ENCODE measurements at regions not wholly inside any gene's neighbourhood (a gene's known extent, or its start where the extent isn't known, plus 50 kb on each side); places are given as distances from the start of the nearest gene placed in this dataset.

- peaks cover 77% of the 10 kb centered on the region for H3K4me1 ChIP-seq (ENCODE audit: control insufficient read depth, insufficient read depth, low read length)
- no peaks in the 10 kb centered on the region for H3K27me3 ChIP-seq (ENCODE audit: control insufficient read depth, insufficient read depth, low read length)
- peak overlapping the region; percentile 52 for H3K4me2 ChIP-seq (ENCODE audit: low read length)
- no peaks in the 10 kb centered on the region for H3K9me3 ChIP-seq (replicated peaks; ENCODE audit: low read length)
- no peak overlapping the region for H3K9ac ChIP-seq (ENCODE audit: low read depth, low read length)
- no peaks in the 10 kb centered on the region for H3K36me3 ChIP-seq (ENCODE audit: insufficient read depth, low read length)
- no peak overlapping the region for H3K4me3 ChIP-seq (ENCODE audit: low read length)
These were observed 219.3 kb downstream of the C12orf50 start for GRCh38 chr12:87809916-87810315.

- no peak overlapping the region for H3K9ac ChIP-seq (ENCODE audit: low read depth, low read length)
- no peaks in the 10 kb centered on the region for H3K36me3 ChIP-seq (ENCODE audit: insufficient read depth, low read length)
- no peaks in the 10 kb centered on the region for H3K27me3 ChIP-seq (ENCODE audit: control insufficient read depth, insufficient read depth, low read length)
- peaks cover 63% of the 10 kb centered on the region for H3K4me1 ChIP-seq (ENCODE audit: control insufficient read depth, insufficient read depth, low read length)
- H3K4me3 ChIP-seq (ENCODE audit: low read length), result no peak overlapping the region
- no peaks in the 10 kb centered on the region for H3K9me3 ChIP-seq (replicated peaks; ENCODE audit: low read length)
- no peak overlapping the region for H3K4me2 ChIP-seq (ENCODE audit: low read length)
These were observed 222.1 kb downstream of the C12orf50 start for GRCh38 chr12:87807086-87807485.

- H3K4me3 ChIP-seq (ENCODE audit: low read length), result no peak overlapping the region
- no peaks in the 10 kb centered on the region for H3K36me3 ChIP-seq (ENCODE audit: insufficient read depth, low read length)
- H3K9ac ChIP-seq (ENCODE audit: low read depth, low read length), result no peak overlapping the region
- no peaks in the 10 kb centered on the region for H3K27me3 ChIP-seq (ENCODE audit: control insufficient read depth, insufficient read depth, low read length)
- no peak overlapping the region for H3K4me2 ChIP-seq (ENCODE audit: low read length)
- no peaks in the 10 kb centered on the region for H3K9me3 ChIP-seq (replicated peaks; ENCODE audit: low read length)
- peaks cover 62% of the 10 kb centered on the region for H3K4me1 ChIP-seq (ENCODE audit: control insufficient read depth, insufficient read depth, low read length)
These were observed 222.9 kb downstream of the C12orf50 start for GRCh38 chr12:87806310-87806709.

GRCh38 chr12:87804386-87804785 is 224.8 kb downstream of the C12orf50 start:
- Histone ChIP-seq H3K36me3 (ENCODE audit: insufficient read depth, low read length) (no peaks in the 10 kb centered on the region), H3K4me1 (ENCODE audit: control insufficient read depth, insufficient read depth, low read length) (peaks cover 51% of the 10 kb centered on the region), H3K4me3 (ENCODE audit: low read length) (no peak overlapping the region), H3K4me2 (ENCODE audit: low read length) (no peak overlapping the region), H3K9ac (ENCODE audit: low read depth, low read length) (no peak overlapping the region), H3K27me3 (ENCODE audit: control insufficient read depth, insufficient read depth, low read length) (no peaks in the 10 kb centered on the region), H3K9me3 (replicated peaks; ENCODE audit: low read length) (no peaks in the 10 kb centered on the region)

GRCh38 chr12:87802721-87803011 is 226.5 kb downstream of the C12orf50 start:
- Histone ChIP-seq H3K4me3 (ENCODE audit: low read length) (peak overlapping the region; percentile 24), H3K9ac (ENCODE audit: low read depth, low read length) (no peak overlapping the region), H3K4me2 (ENCODE audit: low read length) (peak overlapping the region; percentile 62), H3K27me3 (ENCODE audit: control insufficient read depth, insufficient read depth, low read length) (no peaks in the 10 kb centered on the region), H3K36me3 (ENCODE audit: insufficient read depth, low read length) (no peaks in the 10 kb centered on the region), H3K4me1 (ENCODE audit: control insufficient read depth, insufficient read depth, low read length) (peaks cover 53% of the 10 kb centered on the region), H3K9me3 (replicated peaks; ENCODE audit: low read length) (no peaks in the 10 kb centered on the region)

- peak overlapping the region; percentile 24 for H3K4me3 ChIP-seq (ENCODE audit: low read length)
- peak overlapping the region; percentile 62 for H3K4me2 ChIP-seq (ENCODE audit: low read length)
- peak overlapping the region; percentile 16 for H3K9ac ChIP-seq (ENCODE audit: low read depth, low read length)
- no peaks in the 10 kb centered on the region for H3K27me3 ChIP-seq (ENCODE audit: control insufficient read depth, insufficient read depth, low read length)
- no peaks in the 10 kb centered on the region for H3K36me3 ChIP-seq (ENCODE audit: insufficient read depth, low read length)
- H3K4me1 ChIP-seq (ENCODE audit: control insufficient read depth, insufficient read depth, low read length), result peaks cover 53% of the 10 kb centered on the region
- H3K9me3 ChIP-seq (replicated peaks; ENCODE audit: low read length), result no peaks in the 10 kb centered on the region
These were observed 227.1 kb downstream of the C12orf50 start for GRCh38 chr12:87801860-87802720.

- Histone ChIP-seq H3K36me3 (ENCODE audit: insufficient read depth, low read length) (no peaks in the 10 kb centered on the region), H3K27me3 (ENCODE audit: control insufficient read depth, insufficient read depth, low read length) (no peaks in the 10 kb centered on the region), H3K4me2 (ENCODE audit: low read length) (peak overlapping the region; percentile 53), H3K9me3 (replicated peaks; ENCODE audit: low read length) (no peaks in the 10 kb centered on the region), H3K4me1 (ENCODE audit: control insufficient read depth, insufficient read depth, low read length) (peaks cover 58% of the 10 kb centered on the region), H3K9ac (ENCODE audit: low read depth, low read length) (peak overlapping the region; percentile 43), H3K4me3 (ENCODE audit: low read length) (no peak overlapping the region)
These were observed 232.2 kb downstream of the C12orf50 start for GRCh38 chr12:87796961-87797516.

GRCh38 chr12:87795555-87795954 is 233.6 kb downstream of the C12orf50 start:
- H3K9ac ChIP-seq (ENCODE audit: low read depth, low read length), result no peak overlapping the region
- no peaks in the 10 kb centered on the region for H3K27me3 ChIP-seq (ENCODE audit: control insufficient read depth, insufficient read depth, low read length)
- H3K9me3 ChIP-seq (replicated peaks; ENCODE audit: low read length), result no peaks in the 10 kb centered on the region
- H3K36me3 ChIP-seq (ENCODE audit: insufficient read depth, low read length), result no peaks in the 10 kb centered on the region
- peaks cover 44% of the 10 kb centered on the region for H3K4me1 ChIP-seq (ENCODE audit: control insufficient read depth, insufficient read depth, low read length)
- H3K4me3 ChIP-seq (ENCODE audit: low read length), result no peak overlapping the region
- H3K4me2 ChIP-seq (ENCODE audit: low read length), result no peak overlapping the region

- Histone ChIP-seq H3K4me3 (ENCODE audit: low read length) (no peak overlapping the region), H3K27me3 (ENCODE audit: control insufficient read depth, insufficient read depth, low read length) (no peaks in the 10 kb centered on the region), H3K36me3 (ENCODE audit: insufficient read depth, low read length) (no peaks in the 10 kb centered on the region), H3K9me3 (replicated peaks; ENCODE audit: low read length) (no peaks in the 10 kb centered on the region), H3K4me2 (ENCODE audit: low read length) (no peak overlapping the region), H3K4me1 (ENCODE audit: control insufficient read depth, insufficient read depth, low read length) (peaks cover 44% of the 10 kb centered on the region), H3K9ac (ENCODE audit: low read depth, low read length) (no peak overlapping the region)
These were observed 234.3 kb downstream of the C12orf50 start for GRCh38 chr12:87794854-87795253.

GRCh38 chr12:87793131-87793530 is 236.1 kb downstream of the C12orf50 start:
- H3K4me2 ChIP-seq (ENCODE audit: low read length), result no peak overlapping the region
- no peak overlapping the region for H3K9ac ChIP-seq (ENCODE audit: low read depth, low read length)
- H3K4me3 ChIP-seq (ENCODE audit: low read length), result no peak overlapping the region
- H3K4me1 ChIP-seq (ENCODE audit: control insufficient read depth, insufficient read depth, low read length), result peaks cover 43% of the 10 kb centered on the region
- H3K27me3 ChIP-seq (ENCODE audit: control insufficient read depth, insufficient read depth, low read length), result no peaks in the 10 kb centered on the region
- H3K36me3 ChIP-seq (ENCODE audit: insufficient read depth, low read length), result no peaks in the 10 kb centered on the region
- no peaks in the 10 kb centered on the region for H3K9me3 ChIP-seq (replicated peaks; ENCODE audit: low read length)

- Histone ChIP-seq H3K4me3 (ENCODE audit: low read length) (no peak overlapping the region), H3K36me3 (ENCODE audit: insufficient read depth, low read length) (no peaks in the 10 kb centered on the region), H3K9ac (ENCODE audit: low read depth, low read length) (no peak overlapping the region), H3K27me3 (ENCODE audit: control insufficient read depth, insufficient read depth, low read length) (no peaks in the 10 kb centered on the region), H3K9me3 (replicated peaks; ENCODE audit: low read length) (no peaks in the 10 kb centered on the region), H3K4me2 (ENCODE audit: low read length) (no peak overlapping the region), H3K4me1 (ENCODE audit: control insufficient read depth, insufficient read depth, low read length) (peaks cover under 1% of the 10 kb centered on the region)
These were observed 244.9 kb downstream of the C12orf50 start for GRCh38 chr12:87784350-87784749.

- Histone ChIP-seq H3K4me3 (ENCODE audit: low read length) (no peak overlapping the region), H3K27me3 (ENCODE audit: control insufficient read depth, insufficient read depth, low read length) (no peaks in the 10 kb centered on the region), H3K4me2 (ENCODE audit: low read length) (no peak overlapping the region), H3K9me3 (replicated peaks; ENCODE audit: low read length) (no peaks in the 10 kb centered on the region), H3K9ac (ENCODE audit: low read depth, low read length) (no peak overlapping the region), H3K36me3 (ENCODE audit: insufficient read depth, low read length) (no peaks in the 10 kb centered on the region), H3K4me1 (ENCODE audit: control insufficient read depth, insufficient read depth, low read length) (peaks cover 4% of the 10 kb centered on the region)
These were observed 245.7 kb downstream of the C12orf50 start for GRCh38 chr12:87783467-87783866.
